Astrocyte of the cerebellum (primary cell): ENCODE measurements at regions not wholly inside any gene's neighbourhood (a gene's known extent, or its start where the extent isn't known, plus 50 kb on each side); places are given as distances from the start of the nearest gene placed in this dataset.

Experiments used
- DNase-seq: peaks from one replicate; pipeline ENCODE4 v3.0.0-alpha.2; 2011; ENCODE audit warnings: low read depth
- H3K4me3 ChIP-seq: 2 replicates; pipeline ENCODE4 v1.5.1; 2011; ENCODE audit warnings: mild to moderate bottlenecking, low read depth, low read length, moderate library complexity
- CTCF ChIP-seq: IDR thresholded peaks from 2 replicates; pipeline ENCODE4 v1.5.1; 2012; ENCODE audit warnings: low read length, low read depth, moderate library complexity, mild to moderate bottlenecking; ENCODE audit errors: missing control alignments
- in situ Hi-C: cut with HindIII; loops from 2 replicates; pipeline ENCODE4 v1.10.0; 2017; ENCODE audit warnings: low sequenced_read_pairs

- no peak overlapping the region for H3K4me3 ChIP-seq
- in situ Hi-C loops: no loop called here
- TF ChIP-seq CTCF: no peak
- DNase-seq: no peak
Measured at GRCh38 chr15:38145651-38146111, 107.0 kb upstream of the SPRED1 start.

- TF ChIP-seq CTCF: no peak
- in situ Hi-C loops: no loop called here
- no peak for DNase-seq
- H3K4me3 ChIP-seq: no peak overlapping the region
Measured at GRCh38 chr15:38147246-38147645, 105.4 kb upstream of the SPRED1 start.

GRCh38 chr15:38148471-38148870 lies 104.2 kb upstream of the SPRED1 start:
- in situ Hi-C loops: no loop called here
- no peak for DNase-seq
- no peak overlapping the region for H3K4me3 ChIP-seq
- TF ChIP-seq CTCF: no peak

GRCh38 chr15:38149315-38149714 lies 103.3 kb upstream of the SPRED1 start:
- no peak for TF ChIP-seq CTCF
- no peak overlapping the region for H3K4me3 ChIP-seq
- in situ Hi-C loops: no loop called here
- DNase-seq: no peak

GRCh38 chr15:38150148-38150547 lies 102.5 kb upstream of the SPRED1 start:
- TF ChIP-seq CTCF: no peak
- in situ Hi-C loops: no loop called here
- H3K4me3 ChIP-seq: no peak overlapping the region

GRCh38 chr15:38150794-38151193 lies 101.8 kb upstream of the SPRED1 start:
- in situ Hi-C loops: no loop called here
- H3K4me3 ChIP-seq: no peak overlapping the region
- no peak for DNase-seq
- TF ChIP-seq CTCF: no peak

More at GRCh38 chr15:38150148-38150547, 102.5 kb upstream of the SPRED1 start:
- no peak for DNase-seq

- no peak overlapping the region for H3K4me3 ChIP-seq
- in situ Hi-C loops: no loop called here
- no peak for DNase-seq
- no peak for TF ChIP-seq CTCF
Measured at GRCh38 chr15:38153781-38154180, 98.9 kb upstream of the SPRED1 start.
